RPMI8226 (cell line): ENCODE measurements at regions not wholly inside any gene's neighbourhood (a gene's known extent, or its start where the extent isn't known, plus 50 kb on each side); places are given as distances from the start of the nearest gene placed in this dataset.

Experiments used
- DNase-seq: peaks from one replicate; pipeline ENCODE4 v3.0.0-alpha.2; 2015

GRCh38 chr22:44611880-44612496 is 90.0 kb upstream of the PRR5 start:
- DNase-seq: no peak

- no peak for DNase-seq
Measured at GRCh38 chr22:44610071-44610470, 91.9 kb upstream of the PRR5 start.

GRCh38 chr22:44609400-44609988 is 92.5 kb upstream of the PRR5 start:
- peak; percentile 49 for DNase-seq

GRCh38 chr22:44608597-44609399 is 93.2 kb upstream of the PRR5 start:
- no peak for DNase-seq

GRCh38 chr22:44606126-44606525 is 95.9 kb upstream of the PRR5 start:
- no peak for DNase-seq

- peak; percentile 82 for DNase-seq
Measured at GRCh38 chr22:44605486-44605885, 96.5 kb upstream of the PRR5 start.

GRCh38 chr22:44604991-44605390 is 97.0 kb upstream of the PRR5 start:
- DNase-seq: no peak

GRCh38 chr22:44604455-44604854 is 97.5 kb upstream of the PRR5 start:
- DNase-seq: no peak

- no peak for DNase-seq
Measured at GRCh38 chr22:44603767-44604166, 98.2 kb upstream of the PRR5 start.

- DNase-seq: no peak
Measured at GRCh38 chr22:44601725-44602124, 100.3 kb upstream of the PRR5 start.

GRCh38 chr22:44601189-44601588 is 100.8 kb upstream of the PRR5 start:
- DNase-seq: peak; percentile 72

GRCh38 chr22:44600207-44600785 is 101.7 kb upstream of the PRR5 start:
- peak; percentile 80 for DNase-seq

- DNase-seq: no peak
Measured at GRCh38 chr22:44599500-44600140, 101.6 kb upstream of the RTL6 start.

- no peak for DNase-seq
Measured at GRCh38 chr22:44599084-44599483, 101.1 kb upstream of the RTL6 start.

GRCh38 chr22:44597616-44598015 is 99.6 kb upstream of the RTL6 start:
- no peak for DNase-seq

GRCh38 chr22:44596396-44597125 is 98.5 kb upstream of the RTL6 start:
- DNase-seq: no peak

GRCh38 chr22:44595841-44596341 is 97.9 kb upstream of the RTL6 start:
- no peak for DNase-seq

- no peak for DNase-seq
Measured at GRCh38 chr22:44594951-44595350, 96.9 kb upstream of the RTL6 start.

GRCh38 chr22:44592824-44593148 is 94.8 kb upstream of the RTL6 start:
- no peak for DNase-seq

GRCh38 chr22:44592126-44592823 is 94.2 kb upstream of the RTL6 start:
- DNase-seq: peak; percentile 50

GRCh38 chr22:44591146-44591790 is 93.2 kb upstream of the RTL6 start:
- DNase-seq: no peak
